LNCaP clone FGC (cell line): ENCODE measurements at regions not wholly inside any gene's neighbourhood (a gene's known extent, or its start where the extent isn't known, plus 50 kb on each side); places are given as distances from the start of the nearest gene placed in this dataset.

Experiments used
- DNase-seq: peaks from one replicate; pipeline ENCODE4 v3.0.0-alpha.2; 2011; ENCODE audit warnings: low read depth
- H3K4me3 ChIP-seq: 2 replicates; pipeline ENCODE4 v1.5.1; 2011; ENCODE audit warnings: mild to moderate bottlenecking, low read depth, low read length, control low read depth
- CTCF ChIP-seq: IDR thresholded peaks from 2 replicates; pipeline ENCODE4 v1.5.1; 2012; ENCODE audit warnings: mild to moderate bottlenecking; ENCODE audit not compliant: control insufficient read depth, insufficient read depth; ENCODE audit errors: extremely low read depth

GRCh38 chr4:176610594-176610993 lies 182.1 kb downstream of the VEGFC start:
- no peak for TF ChIP-seq CTCF
- DNase-seq = no peak
- no peak overlapping the region for H3K4me3 ChIP-seq

GRCh38 chr4:176611381-176611780 lies 181.3 kb downstream of the VEGFC start:
- no peak for DNase-seq
- no peak for TF ChIP-seq CTCF

GRCh38 chr4:176611951-176612350 lies 180.8 kb downstream of the VEGFC start:
- TF ChIP-seq CTCF = no peak
- H3K4me3 ChIP-seq = no peak overlapping the region
- DNase-seq = no peak

More at GRCh38 chr4:176611381-176611780, 181.3 kb downstream of the VEGFC start:
- H3K4me3 ChIP-seq = no peak overlapping the region

GRCh38 chr4:176614793-176615192 lies 177.9 kb downstream of the VEGFC start:
- TF ChIP-seq CTCF = no peak
- H3K4me3 ChIP-seq = no peak overlapping the region
- DNase-seq = no peak

- no peak overlapping the region for H3K4me3 ChIP-seq
- no peak for DNase-seq
- TF ChIP-seq CTCF = no peak
Observed at GRCh38 chr4:176616151-176616550, 176.6 kb downstream of the VEGFC start.

GRCh38 chr4:176618138-176618537 lies 174.6 kb downstream of the VEGFC start:
- TF ChIP-seq CTCF = no peak
- H3K4me3 ChIP-seq = no peak overlapping the region
- no peak for DNase-seq

GRCh38 chr4:176619430-176619829 lies 173.3 kb downstream of the VEGFC start:
- no peak for TF ChIP-seq CTCF
- DNase-seq = no peak
- no peak overlapping the region for H3K4me3 ChIP-seq
